ENCODE measurements at regions not wholly inside any gene's neighbourhood (a gene's known extent, or its start where the extent isn't known, plus 50 kb on each side); places are given as distances from the start of the nearest gene placed in this dataset.

DNA sequence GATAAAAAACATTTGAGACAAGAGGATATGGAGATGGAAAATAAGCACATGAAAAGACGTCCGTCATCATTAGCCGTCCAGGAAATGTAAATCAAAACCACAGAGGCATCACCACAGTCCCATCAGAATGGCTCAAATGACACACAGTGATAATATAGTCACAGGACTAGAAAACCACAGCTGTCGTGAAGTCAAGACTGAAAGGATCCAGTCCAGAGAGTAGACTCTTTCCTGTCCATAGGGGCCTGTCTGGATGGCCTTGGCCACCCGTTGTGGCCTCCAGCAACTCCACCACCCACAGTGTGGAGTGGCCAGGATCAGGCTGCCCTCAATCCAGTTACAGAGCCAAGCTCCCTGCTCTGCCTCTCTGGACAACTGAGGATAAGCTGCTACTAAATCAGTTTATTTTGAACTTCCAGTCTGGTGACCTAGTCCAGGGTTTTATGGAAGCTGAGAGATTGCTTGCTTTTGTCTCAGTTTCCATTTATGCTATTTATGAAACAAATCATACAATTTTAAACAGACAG lies 60.4 kb downstream of the RHOB start:
- TF ChIP-seq POLR2A (IDR thresholded peaks at IDR 0.05), result no peak
- TF ChIP-seq, protein P1, sequence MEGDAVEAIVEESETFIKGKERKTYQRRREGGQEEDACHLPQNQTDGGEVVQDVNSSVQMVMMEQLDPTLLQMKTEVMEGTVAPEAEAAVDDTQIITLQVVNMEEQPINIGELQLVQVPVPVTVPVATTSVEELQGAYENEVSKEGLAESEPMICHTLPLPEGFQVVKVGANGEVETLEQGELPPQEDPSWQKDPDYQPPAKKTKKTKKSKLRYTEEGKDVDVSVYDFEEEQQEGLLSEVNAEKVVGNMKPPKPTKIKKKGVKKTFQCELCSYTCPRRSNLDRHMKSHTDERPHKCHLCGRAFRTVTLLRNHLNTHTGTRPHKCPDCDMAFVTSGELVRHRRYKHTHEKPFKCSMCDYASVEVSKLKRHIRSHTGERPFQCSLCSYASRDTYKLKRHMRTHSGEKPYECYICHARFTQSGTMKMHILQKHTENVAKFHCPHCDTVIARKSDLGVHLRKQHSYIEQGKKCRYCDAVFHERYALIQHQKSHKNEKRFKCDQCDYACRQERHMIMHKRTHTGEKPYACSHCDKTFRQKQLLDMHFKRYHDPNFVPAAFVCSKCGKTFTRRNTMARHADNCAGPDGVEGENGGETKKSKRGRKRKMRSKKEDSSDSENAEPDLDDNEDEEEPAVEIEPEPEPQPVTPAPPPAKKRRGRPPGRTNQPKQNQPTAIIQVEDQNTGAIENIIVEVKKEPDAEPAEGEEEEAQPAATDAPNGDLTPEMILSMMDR (IDR thresholded peaks at IDR 0.05), result no peak

All from thyroid gland (tissue), 4 donors.